Mesenchymal stem cell (in vitro differentiated cells and primary cell): ENCODE measurements at regions not wholly inside any gene's neighbourhood (a gene's known extent, or its start where the extent isn't known, plus 50 kb on each side); places are given as distances from the start of the nearest gene placed in this dataset.

Source experiments
- DNase-seq: peaks from one replicate; pipeline ENCODE4 v3.0.0-alpha.2; 2013
- H2AFZ ChIP-seq: one replicate; pipeline ENCODE4 v1.6.1; 2013; ENCODE audit warnings: low read depth, mild to moderate bottlenecking, control low read depth, inconsistent platforms, low read length, moderate library complexity
- H2AK5ac ChIP-seq: 2 replicates; pipeline ENCODE4 v1.6.1; 2013; ENCODE audit warnings: low read length, moderate library complexity, mild to moderate bottlenecking, inconsistent platforms; ENCODE audit not compliant: severe bottlenecking
- H2BK120ac ChIP-seq: one replicate; pipeline ENCODE4 v1.6.1; 2013; ENCODE audit warnings: low read depth, mild to moderate bottlenecking, inconsistent platforms, low read length, moderate library complexity
- H2BK12ac ChIP-seq, 2 experiments: one replicate each; pipeline ENCODE4 v1.6.1; 2013; ENCODE audit warnings: inconsistent platforms in 2 of 2, low read length in 2 of 2, mild to moderate bottlenecking in 2 of 2, moderate library complexity in 2 of 2, control low read depth in 1 of 2
- H2BK15ac ChIP-seq: one replicate; pipeline ENCODE4 v1.6.1; 2013; ENCODE audit warnings: mild to moderate bottlenecking, low read depth, inconsistent platforms; ENCODE audit not compliant: poor library complexity, severe bottlenecking
- H2BK5ac ChIP-seq: 2 replicates; pipeline ENCODE4 v1.6.1; 2013; ENCODE audit warnings: low read depth, mild to moderate bottlenecking, low read length, control low read depth, inconsistent platforms; ENCODE audit not compliant: poor library complexity, severe bottlenecking
- H3K14ac ChIP-seq, 2 experiments: one replicate each; pipeline ENCODE4 v1.6.1; 2013; ENCODE audit warnings: inconsistent platforms in 2 of 2, low read length in 2 of 2, control low read depth in 1 of 2, mild to moderate bottlenecking in 1 of 2, moderate library complexity in 1 of 2
- H3K18ac ChIP-seq, 2 experiments: one replicate each; pipeline ENCODE4 v1.6.1; 2013; ENCODE audit warnings: inconsistent platforms in 2 of 2, low read length in 2 of 2, control low read depth in 1 of 2, low read depth in 1 of 2, mild to moderate bottlenecking in 1 of 2
- H3K23ac ChIP-seq, 2 experiments: one replicate each; pipeline ENCODE4 v1.6.1; 2013; ENCODE audit warnings: inconsistent platforms in 2 of 2, low read length in 2 of 2, mild to moderate bottlenecking in 2 of 2, moderate library complexity in 2 of 2, control low read depth in 1 of 2
- H3K27ac ChIP-seq: 2 replicates; pipeline ENCODE4 v1.5.1; 2013; ENCODE audit warnings: mild to moderate bottlenecking, moderate library complexity, low read length, control low read depth, inconsistent platforms; ENCODE audit not compliant: poor library complexity, severe bottlenecking
- H3K27me3 ChIP-seq, 2 experiments: 2 replicates each; pipeline versions ENCODE4 v1.6.1 to v1.7.0; 2013; ENCODE audit warnings: low read length in 2 of 2, mild to moderate bottlenecking in 2 of 2, moderate library complexity in 2 of 2, control low read depth in 1 of 2, inconsistent platforms in 1 of 2; ENCODE audit not compliant: control insufficient read depth in 1 of 2, insufficient read depth in 1 of 2
- H3K36me3 ChIP-seq, 2 experiments: 2 replicates each; pipeline versions ENCODE4 v1.6.1 to v1.7.0; 2013; ENCODE audit warnings: low read length in 2 of 2, control low read depth in 1 of 2, inconsistent platforms in 1 of 2, low read depth in 1 of 2, mild to moderate bottlenecking in 1 of 2; ENCODE audit not compliant: insufficient read depth in 2 of 2, control insufficient read depth in 1 of 2
- H3K4ac ChIP-seq, 2 experiments: one replicate each; pipeline ENCODE4 v1.6.1; 2013; ENCODE audit warnings: inconsistent platforms in 2 of 2, low read length in 2 of 2, mild to moderate bottlenecking in 2 of 2, moderate library complexity in 2 of 2, control low read depth in 1 of 2, low read depth in 1 of 2
- H3K4me1 ChIP-seq: 2 replicates; pipeline ENCODE4 v1.6.1; 2013; ENCODE audit warnings: low read depth, low read length, control low read depth; ENCODE audit not compliant: control insufficient read depth, insufficient read depth
- H3K4me2 ChIP-seq: 2 replicates; pipeline ENCODE4 v1.6.1; 2013; ENCODE audit warnings: low read length, mild to moderate bottlenecking, inconsistent platforms; ENCODE audit not compliant: poor library complexity, severe bottlenecking
- H3K4me3 ChIP-seq, 2 experiments: 2 replicates each; pipeline versions ENCODE4 v1.5.1 to v1.7.0; 2013; ENCODE audit warnings: low read length in 2 of 2, mild to moderate bottlenecking in 2 of 2, control low read depth in 1 of 2, low read depth in 1 of 2; ENCODE audit not compliant: insufficient read depth in 1 of 2
- H3K79me1 ChIP-seq: replicated peaks from 2 replicates; pipeline ENCODE4 v1.6.1; 2013; ENCODE audit warnings: mild to moderate bottlenecking, control low read depth, low read length, inconsistent platforms; ENCODE audit not compliant: poor library complexity, severe bottlenecking
- H3K9ac ChIP-seq: 2 replicates; pipeline ENCODE4 v1.7.0; 2013; ENCODE audit warnings: mild to moderate bottlenecking, low read length, moderate library complexity
- H3K9me3 ChIP-seq: 2 replicates; pipeline ENCODE4 v1.7.0; 2013; ENCODE audit warnings: mild to moderate bottlenecking, low read length; ENCODE audit not compliant: control insufficient read depth
- H4K8ac ChIP-seq: one replicate; pipeline ENCODE4 v1.6.1; 2013; ENCODE audit warnings: inconsistent platforms, mild to moderate bottlenecking, low read length, moderate library complexity
- H4K91ac ChIP-seq: one replicate; pipeline ENCODE4 v1.6.1; 2013; ENCODE audit warnings: mild to moderate bottlenecking, low read length, inconsistent platforms
- WGBS: methylation state at CpG from one replicate; pipeline ENCODE4 v1.1.7; 2013; ENCODE audit warnings: mixed read lengths; 5-methylcytosine and 5-hydroxymethylcytosine counted together

DNA sequence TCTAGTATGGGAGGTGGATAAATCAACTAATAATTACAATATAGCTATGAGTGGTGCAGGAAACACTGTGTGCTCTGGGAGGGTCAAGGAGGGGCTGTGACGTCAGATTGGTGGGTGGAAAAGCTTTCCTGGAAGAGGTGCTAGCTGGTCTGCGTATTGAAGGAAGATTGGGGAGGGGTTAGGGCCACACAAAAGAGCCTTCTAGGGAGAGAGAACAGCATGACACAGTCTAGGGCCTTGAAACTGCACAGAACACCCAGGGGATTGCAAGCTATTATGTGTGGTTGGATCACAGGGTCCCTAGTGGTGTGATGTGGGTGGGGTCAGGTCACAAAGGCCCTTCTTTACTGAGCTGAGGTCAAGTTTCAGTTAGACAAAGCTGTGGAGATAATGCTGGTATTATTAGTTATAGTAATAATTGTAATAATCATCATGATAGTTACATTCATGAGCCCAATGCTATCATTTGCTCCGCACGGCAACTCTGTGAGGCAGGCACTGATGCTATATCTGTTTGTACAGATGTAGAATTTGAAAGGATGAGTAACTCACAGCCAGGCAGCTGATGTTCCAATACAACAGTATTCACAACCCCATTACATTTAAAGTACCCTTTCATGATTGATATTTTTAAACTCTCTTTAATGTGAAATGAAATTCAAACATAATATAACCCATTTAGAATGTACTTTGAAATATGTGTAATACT lies 197.4 kb upstream of the IL12B start:
- Histone ChIP-seq H3K18ac (no peak overlapping the region), H2BK12ac (no peak overlapping the region), H3K4me2 (no peak overlapping the region), H2BK5ac (no peak overlapping the region), H3K27ac (no peak overlapping the region), H3K36me3 (no peaks in the 10 kb centered on the region), H3K9me3 (peaks cover 9% of the 10 kb centered on the region), H2AFZ (no peak overlapping the region), H3K4me1 (no peaks in the 10 kb centered on the region), H2AK5ac (no peak overlapping the region), H4K8ac (no peak overlapping the region), H3K4ac (no peak overlapping the region), H3K23ac (no peak overlapping the region), H3K9ac (no peak overlapping the region), H3K27me3 (peaks cover 0 to 16% of the 10 kb centered on the region in 2 experiments), H4K91ac (no peak overlapping the region), H3K14ac (no peak overlapping the region), H3K4me3 (no peak overlapping the region), H2BK15ac (no peak overlapping the region), H3K79me1 (no peaks in the 10 kb centered on the region), H2BK120ac (no peak overlapping the region)
- no peak for DNase-seq
- WGBS: 81% methylated on average over 4 of the region's 4 CpGs

GRCh38 chr5:159531554-159532105 lies 201.3 kb upstream of the IL12B start:
- DNase-seq: no peak
- Histone ChIP-seq H3K23ac (no peak overlapping the region), H2BK5ac (no peak overlapping the region), H3K14ac (no peak overlapping the region), H3K9ac (no peak overlapping the region), H3K9me3 (peaks cover 9% of the 10 kb centered on the region), H2AFZ (no peak overlapping the region), H2BK15ac (no peak overlapping the region), H3K27me3 (no peaks in the 10 kb centered on the region), H3K4me1 (no peaks in the 10 kb centered on the region), H3K4ac (no peak overlapping the region), H4K91ac (no peak overlapping the region), H3K18ac (no peak overlapping the region), H3K27ac (no peak overlapping the region), H3K36me3 (no peaks in the 10 kb centered on the region), H3K4me2 (no peak overlapping the region), H3K79me1 (no peaks in the 10 kb centered on the region), H3K4me3 (no peak overlapping the region), H2AK5ac (no peak overlapping the region), H2BK12ac (no peak overlapping the region), H2BK120ac (no peak overlapping the region), H4K8ac (no peak overlapping the region)

DNA sequence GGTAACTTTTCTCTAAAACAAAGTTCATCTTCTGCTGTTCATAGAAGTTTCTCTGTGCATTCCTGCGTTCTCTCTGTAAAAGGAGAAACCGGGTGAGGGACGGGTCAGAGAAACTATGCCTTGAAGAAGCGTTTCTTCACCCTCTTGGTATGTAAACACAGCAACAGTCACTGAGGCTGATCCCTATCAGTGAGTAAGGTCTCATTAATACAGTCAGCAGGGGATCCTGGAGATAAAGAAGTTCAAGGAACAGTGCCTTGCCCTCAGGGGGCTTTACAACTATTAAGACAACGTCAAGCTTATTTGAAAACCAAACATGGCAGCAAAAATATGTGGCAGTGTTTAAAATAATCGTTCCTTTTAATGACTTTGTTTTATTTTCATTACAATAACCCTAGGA lies 202.9 kb upstream of the IL12B start:
- Histone ChIP-seq H3K23ac (no peak overlapping the region), H2BK12ac (no peak overlapping the region), H3K4me2 (no peak overlapping the region), H3K9me3 (peaks cover 9% of the 10 kb centered on the region), H3K79me1 (no peaks in the 10 kb centered on the region), H2BK120ac (no peak overlapping the region), H3K18ac (no peak overlapping the region), H2AK5ac (no peak overlapping the region), H4K8ac (no peak overlapping the region), H3K27me3 (no peaks in the 10 kb centered on the region), H4K91ac (no peak overlapping the region), H3K27ac (peak overlapping the region; percentile 20), H2BK15ac (no peak overlapping the region), H3K4ac (no peak overlapping the region), H3K4me1 (no peaks in the 10 kb centered on the region), H3K4me3 (no peak overlapping the region), H3K14ac (no peak overlapping the region), H2BK5ac (no peak overlapping the region), H2AFZ (no peak overlapping the region), H3K36me3 (no peaks in the 10 kb centered on the region), H3K9ac (no peak overlapping the region)
- DNase-seq: peak; percentile 76
- 14% methylated on average over 4 of the region's 6 CpGs for WGBS

DNA sequence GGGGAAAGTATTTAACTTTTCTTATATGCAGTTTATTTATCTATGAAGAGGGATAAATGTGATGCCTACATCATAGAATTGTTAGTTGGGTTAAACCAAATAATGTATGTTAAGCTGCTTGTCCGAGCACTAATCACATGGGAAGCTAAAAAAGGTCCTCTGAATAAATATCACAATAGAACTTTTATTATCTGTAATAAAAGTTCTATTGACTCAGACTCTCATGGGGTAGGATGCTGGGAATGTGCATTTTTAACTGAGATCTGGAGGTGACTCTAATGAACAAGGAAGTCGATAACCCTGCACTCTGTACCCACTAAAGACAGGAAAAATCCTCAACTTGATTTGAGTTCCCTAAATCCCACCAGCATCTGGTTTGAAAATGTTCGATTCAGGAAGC lies 205.9 kb upstream of the IL12B start:
- Histone ChIP-seq H2BK5ac (no peak overlapping the region), H3K27ac (no peak overlapping the region), H2AFZ (no peak overlapping the region), H2BK120ac (no peak overlapping the region), H3K4ac (no peak overlapping the region), H2BK15ac (no peak overlapping the region), H3K4me1 (no peaks in the 10 kb centered on the region), H3K4me2 (no peak overlapping the region), H3K27me3 (no peaks in the 10 kb centered on the region), H3K9ac (no peak overlapping the region), H4K91ac (no peak overlapping the region), H2BK12ac (no peak overlapping the region), H3K4me3 (no peak overlapping the region), H2AK5ac (no peak overlapping the region), H3K18ac (no peak overlapping the region), H3K79me1 (no peaks in the 10 kb centered on the region), H3K36me3 (no peaks in the 10 kb centered on the region), H4K8ac (no peak overlapping the region), H3K14ac (no peak overlapping the region), H3K23ac (no peak overlapping the region), H3K9me3 (no peaks in the 10 kb centered on the region)
- no peak for DNase-seq
- WGBS: 94% methylated on average over 2 of the region's 3 CpGs
